ENCODE measurements at regions not wholly inside any gene's neighbourhood (a gene's known extent, or its start where the extent isn't known, plus 50 kb on each side); places are given as distances from the start of the nearest gene placed in this dataset.

DNA sequence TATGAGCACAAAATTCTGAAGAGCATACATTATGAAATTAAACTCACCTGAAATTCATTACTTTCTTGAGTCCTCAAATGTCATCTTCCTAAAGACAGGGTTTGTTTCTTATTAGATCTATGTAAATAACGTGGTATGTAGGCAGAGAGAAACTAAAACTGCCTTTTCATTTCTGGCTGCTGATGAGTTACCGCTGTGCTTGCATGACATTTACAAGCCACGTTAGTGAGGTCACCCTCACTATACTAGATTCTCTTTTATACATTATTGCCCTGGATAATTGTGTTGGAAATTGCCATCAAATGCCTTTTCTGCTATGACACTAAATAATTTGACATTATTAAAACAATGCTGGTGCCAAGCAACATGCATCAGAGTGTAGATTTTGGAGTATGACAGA is 748.3 kb upstream of the ANO3 start:
- no peak overlapping the region for H3K4me3 ChIP-seq (ENCODE audit: low read depth, poor library complexity, severe bottlenecking)
- TF ChIP-seq, protein P1, sequence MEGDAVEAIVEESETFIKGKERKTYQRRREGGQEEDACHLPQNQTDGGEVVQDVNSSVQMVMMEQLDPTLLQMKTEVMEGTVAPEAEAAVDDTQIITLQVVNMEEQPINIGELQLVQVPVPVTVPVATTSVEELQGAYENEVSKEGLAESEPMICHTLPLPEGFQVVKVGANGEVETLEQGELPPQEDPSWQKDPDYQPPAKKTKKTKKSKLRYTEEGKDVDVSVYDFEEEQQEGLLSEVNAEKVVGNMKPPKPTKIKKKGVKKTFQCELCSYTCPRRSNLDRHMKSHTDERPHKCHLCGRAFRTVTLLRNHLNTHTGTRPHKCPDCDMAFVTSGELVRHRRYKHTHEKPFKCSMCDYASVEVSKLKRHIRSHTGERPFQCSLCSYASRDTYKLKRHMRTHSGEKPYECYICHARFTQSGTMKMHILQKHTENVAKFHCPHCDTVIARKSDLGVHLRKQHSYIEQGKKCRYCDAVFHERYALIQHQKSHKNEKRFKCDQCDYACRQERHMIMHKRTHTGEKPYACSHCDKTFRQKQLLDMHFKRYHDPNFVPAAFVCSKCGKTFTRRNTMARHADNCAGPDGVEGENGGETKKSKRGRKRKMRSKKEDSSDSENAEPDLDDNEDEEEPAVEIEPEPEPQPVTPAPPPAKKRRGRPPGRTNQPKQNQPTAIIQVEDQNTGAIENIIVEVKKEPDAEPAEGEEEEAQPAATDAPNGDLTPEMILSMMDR (IDR thresholded peaks at IDR 0.05), result no peak
- no peak for TF ChIP-seq POLR2A (IDR thresholded peaks at IDR 0.05)
- intact Hi-C loops (cut with DNase I; ENCODE audit: low total_unique reads), result no loop called here
- 68 to 71% methylated on average over 3 of the region's 3 CpGs for WGBS, 2 donors
- no peak for DNase-seq (ENCODE audit: low spot score in 2 of 2)

DNA sequence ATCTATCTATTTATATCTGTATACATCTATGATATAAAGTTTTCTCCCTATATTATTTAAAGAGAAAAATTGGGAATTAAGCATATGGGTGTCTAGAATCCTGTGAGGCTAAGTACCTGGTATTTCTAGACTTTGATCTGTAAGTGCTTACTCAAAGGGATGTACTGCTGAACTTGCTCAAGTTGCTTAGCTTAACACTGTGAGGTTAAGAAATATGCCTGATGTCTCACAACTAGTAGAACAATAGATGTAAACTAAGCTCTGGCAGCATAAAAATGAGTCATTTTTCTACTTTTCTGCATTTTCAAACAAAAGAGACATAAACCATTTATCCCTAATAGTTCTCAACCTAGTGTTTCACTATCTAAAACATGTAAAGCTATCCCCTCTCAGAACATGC is 744.4 kb upstream of the ANO3 start:
- no peak for DNase-seq (ENCODE audit: low spot score in 2 of 2)
- intact Hi-C loops (cut with DNase I; ENCODE audit: low total_unique reads), result no loop called here
- TF ChIP-seq POLR2A (IDR thresholded peaks at IDR 0.05), result no peak
- TF ChIP-seq, protein P1 (IDR thresholded peaks at IDR 0.05), result no peak

DNA sequence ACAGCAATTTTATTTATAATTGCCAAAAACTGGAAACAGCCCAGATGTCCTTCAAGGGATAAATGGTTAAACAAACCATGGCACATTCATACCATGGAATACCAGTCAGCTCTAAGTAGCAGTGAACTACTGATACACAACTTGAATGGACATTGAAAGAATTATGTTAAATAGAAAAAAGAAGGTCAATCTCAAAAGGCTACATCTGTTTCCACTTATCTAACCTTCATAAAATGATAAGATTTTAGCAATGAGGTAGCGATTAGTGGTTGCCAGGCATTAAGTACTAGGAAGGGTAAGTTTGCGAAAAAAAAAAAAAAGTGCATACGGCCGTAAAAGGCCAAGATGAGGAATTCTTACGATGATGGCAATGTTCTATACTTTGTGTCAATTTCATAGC is 738.7 kb upstream of the ANO3 start:
- 67 to 83% methylated on average over 5 of the region's 5 CpGs for WGBS, 2 donors
- intact Hi-C loops (cut with DNase I; ENCODE audit: low total_unique reads), result no loop called here

More for the DNA sequence above, 744.4 kb upstream of the ANO3 start:
- H3K4me3 ChIP-seq (ENCODE audit: low read depth, poor library complexity, severe bottlenecking), result no peak overlapping the region

DNA sequence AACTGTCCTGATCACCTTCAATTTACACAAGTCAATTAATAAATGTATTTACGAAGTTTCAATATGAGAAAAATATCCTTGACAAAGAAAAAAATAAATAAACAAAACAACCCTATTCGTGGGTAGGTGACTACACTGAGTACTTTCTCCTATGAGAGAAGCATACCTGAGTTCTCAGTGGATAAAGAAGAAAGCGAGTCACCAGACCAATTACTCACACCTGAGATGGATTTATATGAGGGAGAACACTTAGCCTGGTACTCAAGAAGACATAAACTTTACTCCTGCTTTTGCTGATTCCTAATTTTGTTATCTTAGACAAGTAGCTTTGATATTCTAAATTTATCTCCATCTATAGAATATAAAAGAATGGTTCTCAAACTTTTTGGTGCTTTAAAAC is 735.2 kb upstream of the ANO3 start:
- intact Hi-C loops (cut with DNase I; ENCODE audit: low total_unique reads), result no loop called here
- H3K4me3 ChIP-seq (ENCODE audit: low read depth, poor library complexity, severe bottlenecking), result no peak overlapping the region
- no peak for DNase-seq (ENCODE audit: low spot score in 2 of 2)
- TF ChIP-seq, protein P1 (IDR thresholded peaks at IDR 0.05), result no peak
- TF ChIP-seq POLR2A (IDR thresholded peaks at IDR 0.05), result no peak
- 78 to 86% methylated on average over 3 of the region's 3 CpGs for WGBS, 2 donors

More for the DNA sequence above, 738.7 kb upstream of the ANO3 start:
- no peak for DNase-seq (ENCODE audit: low spot score in 2 of 2)
- TF ChIP-seq, protein P1 (IDR thresholded peaks at IDR 0.05), result no peak
- no peak for TF ChIP-seq POLR2A (IDR thresholded peaks at IDR 0.05)
- no peak overlapping the region for H3K4me3 ChIP-seq (ENCODE audit: low read depth, poor library complexity, severe bottlenecking)

DNA sequence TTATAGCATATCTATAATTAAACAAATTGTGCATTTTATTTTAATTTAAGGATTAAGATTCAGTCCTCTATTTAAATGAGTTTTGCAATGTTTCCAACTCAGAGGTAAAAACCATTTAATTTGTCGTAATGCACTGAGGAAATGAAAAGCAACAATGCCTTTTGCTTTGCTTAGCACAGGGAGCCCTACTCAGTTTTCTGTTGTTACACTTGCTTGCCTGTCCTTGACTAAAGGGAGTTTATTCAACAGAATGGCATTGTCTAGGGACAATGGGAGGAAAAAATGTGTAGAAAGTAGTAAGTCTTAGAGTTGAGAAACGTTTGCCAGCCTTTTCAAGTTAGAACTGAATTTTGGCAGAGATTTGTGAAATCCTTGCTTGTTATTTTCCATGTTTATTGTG is 734.2 kb upstream of the ANO3 start:
- intact Hi-C loops (cut with DNase I; ENCODE audit: low total_unique reads), result no loop called here
- TF ChIP-seq, protein P1 (IDR thresholded peaks at IDR 0.05), result no peak
- no peak for TF ChIP-seq POLR2A (IDR thresholded peaks at IDR 0.05)
- DNase-seq (ENCODE audit: low spot score in 2 of 2), result no peak
- no peak overlapping the region for H3K4me3 ChIP-seq (ENCODE audit: low read depth, poor library complexity, severe bottlenecking)
- 26 to 33% methylated on average over 2 of the region's 2 CpGs for WGBS, 2 donors

DNA sequence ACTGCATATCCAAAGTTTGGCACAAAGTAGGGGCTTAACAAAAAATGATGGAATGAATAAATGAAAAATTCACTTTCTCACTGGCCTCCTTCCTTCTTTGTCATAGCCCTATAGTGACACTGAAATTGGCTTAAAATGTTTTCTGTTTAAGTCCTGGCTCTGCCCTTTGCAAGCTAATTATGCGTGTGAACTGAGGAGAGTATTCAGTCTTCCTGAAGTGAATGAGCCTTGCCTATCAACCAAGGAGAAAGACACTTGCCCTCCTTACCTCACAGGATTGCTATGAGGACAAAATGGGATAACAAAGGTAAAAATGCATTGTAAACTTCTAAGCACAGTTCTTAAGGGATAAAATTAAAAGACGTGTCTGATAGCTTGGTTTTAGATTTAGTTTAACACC is 729.8 kb upstream of the ANO3 start:
- no peak for DNase-seq (ENCODE audit: low spot score in 2 of 2)
- WGBS, 2 donors, result 65 to 75% methylated on average over 2 of the region's 2 CpGs
- no peak overlapping the region for H3K4me3 ChIP-seq (ENCODE audit: low read depth, poor library complexity, severe bottlenecking)
- TF ChIP-seq, protein P1 (IDR thresholded peaks at IDR 0.05), result no peak
- TF ChIP-seq POLR2A (IDR thresholded peaks at IDR 0.05), result no peak
- intact Hi-C loops (cut with DNase I; ENCODE audit: low total_unique reads), result no loop called here
